Coronary artery (tissue), 2 donors: ENCODE measurements at regions not wholly inside any gene's neighbourhood (a gene's known extent, or its start where the extent isn't known, plus 50 kb on each side); places are given as distances from the start of the nearest gene placed in this dataset.

Experiments
- DNase-seq: peaks from one replicate; pipeline ENCODE4 v3.0.0-alpha.2; 2017; ENCODE audit warnings: low spot score
- H3K27ac ChIP-seq, 2 donors: fragments of 200-600 bp; sonication (generic); one replicate each; pipeline ENCODE4 v1.5.1; 2016 to 2019
- H3K4me3 ChIP-seq: fragments of 200-600 bp; sonication (generic); 2 replicates; pipeline ENCODE4 v1.5.1; 2016; ENCODE audit warnings: mild to moderate bottlenecking, moderate library complexity
- TF ChIP-seq, protein P1 (sequence below): fragments of 200-600 bp; sonication (generic); IDR thresholded peaks from one replicate; pipeline ENCODE4 v1.5.1; 2019; ENCODE audit warnings: antibody characterized with exemption

GRCh38 chr17:62913991-62914570 lies 52.0 kb upstream of the TANC2 start:
- DNase-seq = no peak
- no peak overlapping the region for H3K4me3 ChIP-seq
- TF ChIP-seq, protein P1, sequence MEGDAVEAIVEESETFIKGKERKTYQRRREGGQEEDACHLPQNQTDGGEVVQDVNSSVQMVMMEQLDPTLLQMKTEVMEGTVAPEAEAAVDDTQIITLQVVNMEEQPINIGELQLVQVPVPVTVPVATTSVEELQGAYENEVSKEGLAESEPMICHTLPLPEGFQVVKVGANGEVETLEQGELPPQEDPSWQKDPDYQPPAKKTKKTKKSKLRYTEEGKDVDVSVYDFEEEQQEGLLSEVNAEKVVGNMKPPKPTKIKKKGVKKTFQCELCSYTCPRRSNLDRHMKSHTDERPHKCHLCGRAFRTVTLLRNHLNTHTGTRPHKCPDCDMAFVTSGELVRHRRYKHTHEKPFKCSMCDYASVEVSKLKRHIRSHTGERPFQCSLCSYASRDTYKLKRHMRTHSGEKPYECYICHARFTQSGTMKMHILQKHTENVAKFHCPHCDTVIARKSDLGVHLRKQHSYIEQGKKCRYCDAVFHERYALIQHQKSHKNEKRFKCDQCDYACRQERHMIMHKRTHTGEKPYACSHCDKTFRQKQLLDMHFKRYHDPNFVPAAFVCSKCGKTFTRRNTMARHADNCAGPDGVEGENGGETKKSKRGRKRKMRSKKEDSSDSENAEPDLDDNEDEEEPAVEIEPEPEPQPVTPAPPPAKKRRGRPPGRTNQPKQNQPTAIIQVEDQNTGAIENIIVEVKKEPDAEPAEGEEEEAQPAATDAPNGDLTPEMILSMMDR = no peak
- H3K27ac ChIP-seq = no peak overlapping the region

DNA sequence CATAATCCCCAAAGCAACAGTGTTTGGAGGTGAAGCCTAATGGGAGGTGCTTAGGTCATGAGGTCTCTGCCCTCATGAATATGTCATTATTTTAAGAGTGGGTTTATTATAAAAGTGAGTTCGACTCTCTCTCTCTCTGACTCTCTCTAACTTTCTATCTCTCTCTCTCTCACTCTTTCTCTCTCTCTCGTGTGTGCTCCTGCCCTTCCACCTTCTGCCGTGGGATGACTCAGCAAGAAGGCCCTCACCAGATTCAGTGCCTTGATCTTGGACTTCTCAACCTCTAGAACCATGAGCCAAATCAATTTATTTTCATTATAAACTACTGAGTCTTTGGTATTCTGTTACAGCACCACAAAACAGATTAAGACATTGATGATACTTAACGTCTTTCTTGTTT lies 53.7 kb upstream of the TANC2 start:
- DNase-seq = no peak
- Histone ChIP-seq H3K4me3 (no peak overlapping the region), H3K27ac (no peak overlapping the region)
- TF ChIP-seq, protein P1 = no peak

DNA sequence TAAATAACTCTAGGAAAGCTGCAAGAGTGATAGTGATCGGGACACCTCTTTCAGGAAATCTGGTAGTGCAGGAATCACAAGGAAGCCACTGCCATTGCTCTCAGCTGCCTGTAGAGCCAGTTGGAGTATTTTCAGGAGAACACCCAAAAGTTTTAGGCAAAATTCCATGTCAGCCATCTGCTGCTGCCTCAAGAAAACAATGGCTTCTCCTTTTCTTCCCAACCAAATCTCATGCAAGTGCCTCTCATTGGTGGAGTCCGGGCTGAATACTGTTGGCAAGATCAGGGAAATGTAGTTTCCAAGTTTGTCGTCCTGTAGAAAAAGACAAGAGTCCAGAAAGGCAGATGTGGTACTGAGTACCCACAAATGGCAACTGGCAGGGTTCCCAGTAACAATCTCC lies 54.9 kb upstream of the TANC2 start:
- TF ChIP-seq, protein P1 = no peak
- DNase-seq = no peak
- Histone ChIP-seq H3K27ac (no peak overlapping the region), H3K4me3 (no peak overlapping the region)

DNA sequence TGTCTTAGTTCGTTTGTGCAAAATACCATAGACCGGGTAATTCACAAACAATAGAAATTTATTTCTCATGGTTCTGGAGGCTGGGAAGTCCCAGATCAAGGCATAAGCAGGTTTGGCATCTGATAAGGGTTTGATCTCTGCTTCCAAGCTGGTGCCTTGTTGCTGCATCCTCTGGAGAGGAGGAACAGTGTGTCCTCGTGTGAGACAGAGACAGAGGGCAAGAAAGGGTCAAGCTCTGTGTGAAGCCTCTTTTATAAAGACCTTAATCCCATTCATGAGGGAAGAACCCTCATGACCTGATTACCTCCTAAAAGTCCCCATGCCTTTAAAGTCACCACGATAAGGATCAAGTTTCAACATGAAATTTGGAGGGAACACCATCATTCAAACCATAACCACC lies 55.8 kb upstream of the TANC2 start:
- no peak for DNase-seq
- TF ChIP-seq, protein P1 = no peak
- H3K27ac ChIP-seq = no peak overlapping the region
- H3K4me3 ChIP-seq = no peak overlapping the region

DNA sequence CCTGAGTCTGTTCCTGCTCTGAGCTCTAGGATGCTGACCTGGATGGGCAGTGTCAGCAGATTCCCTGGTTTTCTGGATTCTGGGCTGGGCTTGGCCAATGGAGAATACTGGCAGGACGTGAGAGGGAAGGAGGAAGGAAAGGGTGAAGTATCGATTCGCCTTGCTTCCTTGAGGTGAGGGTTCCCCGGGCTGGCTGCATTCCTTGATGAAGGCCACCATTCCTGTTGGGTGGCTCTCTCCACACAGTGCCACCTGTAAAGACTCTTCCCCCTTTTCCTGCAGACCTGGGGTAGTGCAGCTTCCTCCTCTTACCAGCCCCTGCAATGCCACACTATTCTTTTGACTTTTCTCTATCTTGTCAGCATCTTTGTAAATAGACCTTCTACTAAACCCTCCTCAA lies 58.1 kb upstream of the TANC2 start:
- TF ChIP-seq, protein P1 = no peak
- no peak overlapping the region for H3K27ac ChIP-seq
- no peak overlapping the region for H3K4me3 ChIP-seq
- no peak for DNase-seq

DNA sequence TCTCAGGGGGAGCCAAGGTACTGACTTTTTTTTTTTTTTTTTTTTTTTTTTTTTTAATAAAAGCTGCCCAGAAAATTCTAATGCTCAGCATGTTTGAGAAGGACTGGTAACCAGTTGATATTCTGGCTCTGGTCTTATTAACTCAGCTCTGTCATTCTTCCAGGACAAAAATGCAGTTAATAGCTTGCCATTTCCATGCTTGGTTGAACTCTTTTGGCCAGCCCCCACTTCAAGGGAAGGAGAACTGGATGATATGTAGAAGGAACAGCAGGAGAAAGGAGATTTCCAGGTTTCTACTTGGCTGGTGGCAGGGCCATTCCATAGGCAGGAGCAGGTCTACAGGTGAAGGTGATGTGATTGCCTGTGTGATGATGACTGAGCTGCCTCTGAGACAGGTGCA lies 59.2 kb upstream of the TANC2 start:
- Histone ChIP-seq H3K4me3 (no peak overlapping the region), H3K27ac (no peak overlapping the region)
- no peak for DNase-seq
- TF ChIP-seq, protein P1 = no peak

- no peak overlapping the region for H3K27ac ChIP-seq
- no peak for DNase-seq
- TF ChIP-seq, protein P1 = no peak
- no peak overlapping the region for H3K4me3 ChIP-seq
These were observed 60.8 kb upstream of the TANC2 start for GRCh38 chr17:62905233-62905632.
